HepG2 (cell line): ENCODE measurements at regions not wholly inside any gene's neighbourhood (a gene's known extent, or its start where the extent isn't known, plus 50 kb on each side); places are given as distances from the start of the nearest gene placed in this dataset.

ENCODE experiments used
- ERF ChIP-seq: IDR thresholded peaks from 2 replicates; pipeline ENCODE4 v1.6.1; 2018; ENCODE audit warnings: missing biosample characterization, missing genetic modification reagents
- HMGXB3 ChIP-seq: sonication (generic); formaldehyde crosslinking; IDR thresholded peaks from 2 replicates; pipeline ENCODE4 v1.4.0; 2020; ENCODE audit warnings: missing genetic modification reagents, borderline replicate concordance
- ISX ChIP-seq: sonication (generic); formaldehyde crosslinking; conservative IDR thresholded peaks from 2 replicates; pipeline ENCODE4 v1.5.0; 2020; ENCODE audit warnings: missing genetic modification reagents
- MIER3 ChIP-seq: IDR thresholded peaks from 2 replicates; pipeline ENCODE4 v1.6.1; 2016; ENCODE audit warnings: missing compliant biosample characterization, borderline replicate concordance
- NFE2L2 ChIP-seq: fragments of 150-350 bp; IDR thresholded peaks from 2 replicates; pipeline ENCODE4 v1.6.1; 2014; ENCODE audit warnings: low read length
- PAX8 ChIP-seq: sonication (generic); formaldehyde crosslinking; IDR thresholded peaks from 2 replicates; pipeline ENCODE4 v1.8.0; 2022; ENCODE audit warnings: mild to moderate bottlenecking, missing genetic modification reagents, borderline replicate concordance
- PBX2 ChIP-seq: IDR thresholded peaks from 2 replicates; pipeline ENCODE4 v1.6.1; 2016; ENCODE audit warnings: control low read depth
- U2AF2 ChIP-seq: fragments of 200-400 bp; formaldehyde crosslinking; IDR thresholded peaks from 2 replicates; pipeline ENCODE4 v1.6.1; 2017; ENCODE audit warnings: low read depth, mild to moderate bottlenecking, low read length

- TF ChIP-seq HMGXB3, result no peak
- no peak for TF ChIP-seq MIER3 (CRISPR knock-in tag)
- TF ChIP-seq PBX2 (CRISPR knock-in tag), result no peak
- no peak for TF ChIP-seq ERF (CRISPR knock-in tag)
- no peak for TF ChIP-seq NFE2L2
- TF ChIP-seq ISX (CRISPR knock-in tag), result no peak
- TF ChIP-seq U2AF2, result no peak
- no peak for TF ChIP-seq PAX8 (CRISPR knock-in tag)
Observed at GRCh38 chr2:151111599-151112278, 149.9 kb downstream of the RBM43 start (continued).
